Endothelial cell (in vitro differentiated cells): ENCODE measurements at regions not wholly inside any gene's neighbourhood (a gene's known extent, or its start where the extent isn't known, plus 50 kb on each side); places are given as distances from the start of the nearest gene placed in this dataset.

Experiments
- DNase-seq: peaks from one replicate; pipeline ENCODE4 v3.0.0; 2021; ENCODE audit warnings: low spot score
- H3K27ac Mint-ChIP-seq: one replicate; pipeline ENCODE4 v1.8.0; 2021; ENCODE audit warnings: mixed read lengths, inconsistent platforms; ENCODE audit not compliant: unreplicated experiment
- H3K27me3 Mint-ChIP-seq: one replicate; pipeline ENCODE4 v1.8.0; 2021; ENCODE audit warnings: mild to moderate bottlenecking, moderate library complexity, mixed read lengths, inconsistent platforms; ENCODE audit not compliant: unreplicated experiment
- H3K36me3 Mint-ChIP-seq: one replicate; pipeline ENCODE4 v1.8.0; 2021; ENCODE audit warnings: mild to moderate bottlenecking, low read depth, mixed read lengths, inconsistent platforms; ENCODE audit not compliant: unreplicated experiment
- H3K4me1 Mint-ChIP-seq: one replicate; pipeline ENCODE4 v1.8.0; 2021; ENCODE audit warnings: mild to moderate bottlenecking, mixed read lengths, inconsistent platforms; ENCODE audit not compliant: unreplicated experiment
- H3K4me3 Mint-ChIP-seq: one replicate; pipeline ENCODE4 v1.8.0; 2021; ENCODE audit warnings: mild to moderate bottlenecking, mixed read lengths, inconsistent platforms; ENCODE audit not compliant: unreplicated experiment
- H3K9me3 Mint-ChIP-seq: one replicate; pipeline ENCODE4 v1.8.0; 2021; ENCODE audit warnings: mixed read lengths, inconsistent platforms; ENCODE audit not compliant: unreplicated experiment
- TF ChIP-seq, protein P1 (sequence below): fragments of 200-600 bp; sonication (generic); IDR thresholded peaks from one replicate; pipeline ENCODE4 v1.5.0; 2021; ENCODE audit warnings: antibody characterized with exemption; ENCODE audit not compliant: unreplicated experiment

DNA sequence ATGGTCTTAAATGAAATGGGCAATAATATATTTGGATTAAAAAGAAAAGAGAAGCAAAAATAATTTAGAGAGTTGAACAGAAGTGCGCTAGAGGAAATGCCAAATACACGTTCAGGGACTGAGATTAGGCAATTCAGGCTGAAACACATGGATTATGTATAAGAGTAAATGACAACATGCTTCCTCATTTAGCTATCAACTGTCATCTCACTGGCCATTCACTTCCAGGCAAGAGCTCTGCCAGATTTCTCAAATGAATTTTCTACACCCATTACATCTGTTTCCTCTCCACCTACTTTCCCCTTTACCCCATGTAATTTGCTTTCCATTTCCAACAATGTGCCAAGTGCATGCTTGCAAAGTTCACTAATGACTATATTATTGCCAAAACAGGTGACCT lies 582.4 kb downstream of the LTN1 start:
- H3K27me3 Mint-ChIP-seq = no peaks in the 10 kb centered on the region
- H3K36me3 Mint-ChIP-seq = no peaks in the 10 kb centered on the region
- H3K4me1 Mint-ChIP-seq = no peaks in the 10 kb centered on the region
- H3K9me3 Mint-ChIP-seq = no peaks in the 10 kb centered on the region
- TF ChIP-seq, protein P1, sequence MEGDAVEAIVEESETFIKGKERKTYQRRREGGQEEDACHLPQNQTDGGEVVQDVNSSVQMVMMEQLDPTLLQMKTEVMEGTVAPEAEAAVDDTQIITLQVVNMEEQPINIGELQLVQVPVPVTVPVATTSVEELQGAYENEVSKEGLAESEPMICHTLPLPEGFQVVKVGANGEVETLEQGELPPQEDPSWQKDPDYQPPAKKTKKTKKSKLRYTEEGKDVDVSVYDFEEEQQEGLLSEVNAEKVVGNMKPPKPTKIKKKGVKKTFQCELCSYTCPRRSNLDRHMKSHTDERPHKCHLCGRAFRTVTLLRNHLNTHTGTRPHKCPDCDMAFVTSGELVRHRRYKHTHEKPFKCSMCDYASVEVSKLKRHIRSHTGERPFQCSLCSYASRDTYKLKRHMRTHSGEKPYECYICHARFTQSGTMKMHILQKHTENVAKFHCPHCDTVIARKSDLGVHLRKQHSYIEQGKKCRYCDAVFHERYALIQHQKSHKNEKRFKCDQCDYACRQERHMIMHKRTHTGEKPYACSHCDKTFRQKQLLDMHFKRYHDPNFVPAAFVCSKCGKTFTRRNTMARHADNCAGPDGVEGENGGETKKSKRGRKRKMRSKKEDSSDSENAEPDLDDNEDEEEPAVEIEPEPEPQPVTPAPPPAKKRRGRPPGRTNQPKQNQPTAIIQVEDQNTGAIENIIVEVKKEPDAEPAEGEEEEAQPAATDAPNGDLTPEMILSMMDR = no peak
- no peak overlapping the region for H3K27ac Mint-ChIP-seq
- DNase-seq = no peak
- H3K4me3 Mint-ChIP-seq = no peak overlapping the region

DNA sequence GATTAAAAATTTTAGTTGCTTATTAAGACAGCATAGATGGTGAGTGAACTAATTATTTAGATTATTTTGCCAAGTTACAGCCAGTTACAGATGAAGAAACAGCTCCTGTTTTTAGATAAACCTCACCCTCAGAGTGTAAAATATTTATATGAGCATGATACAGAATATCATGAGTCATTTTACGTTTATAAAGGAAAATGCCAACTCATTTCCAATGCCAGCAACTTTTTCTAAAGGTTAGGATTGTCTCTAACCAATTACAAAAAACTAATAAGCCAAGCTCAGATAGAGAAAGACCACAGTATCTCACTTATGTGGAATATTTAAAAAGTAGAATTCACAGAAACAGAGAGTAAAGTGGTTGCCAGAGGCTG lies 590.1 kb downstream of the LTN1 start:
- H3K4me3 Mint-ChIP-seq = no peak overlapping the region
- H3K36me3 Mint-ChIP-seq = no peaks in the 10 kb centered on the region
- TF ChIP-seq, protein P1 = no peak
- H3K27ac Mint-ChIP-seq = no peak overlapping the region
- peaks cover 5% of the 10 kb centered on the region for H3K9me3 Mint-ChIP-seq
- no peaks in the 10 kb centered on the region for H3K27me3 Mint-ChIP-seq
- no peak for DNase-seq
- no peaks in the 10 kb centered on the region for H3K4me1 Mint-ChIP-seq

DNA sequence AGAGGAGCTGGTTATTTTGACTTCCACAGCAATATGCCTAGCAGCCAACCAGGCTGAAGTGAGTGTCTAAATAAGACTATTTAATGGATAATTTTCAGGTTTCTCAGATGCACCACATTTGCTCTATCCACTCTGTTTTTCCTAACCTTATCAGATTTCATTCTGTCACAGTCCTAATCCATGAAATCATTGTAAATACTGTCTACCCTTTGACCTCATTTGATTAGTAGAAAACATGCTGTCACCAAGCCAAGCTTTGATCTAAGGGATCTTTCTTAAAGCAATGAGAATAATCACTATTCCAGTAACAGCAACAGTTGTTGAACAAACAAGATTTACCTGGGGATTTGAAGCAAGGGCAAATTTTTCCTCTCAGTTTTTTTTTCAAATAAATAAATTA lies 595.6 kb downstream of the LTN1 start:
- Mint-ChIP-seq H3K4me3 (no peak overlapping the region), H3K4me1 (no peaks in the 10 kb centered on the region), H3K9me3 (peaks cover 5% of the 10 kb centered on the region), H3K27me3 (peaks cover 1% of the 10 kb centered on the region), H3K27ac (no peak overlapping the region), H3K36me3 (no peaks in the 10 kb centered on the region)
- DNase-seq = no peak
- TF ChIP-seq, protein P1 = no peak

DNA sequence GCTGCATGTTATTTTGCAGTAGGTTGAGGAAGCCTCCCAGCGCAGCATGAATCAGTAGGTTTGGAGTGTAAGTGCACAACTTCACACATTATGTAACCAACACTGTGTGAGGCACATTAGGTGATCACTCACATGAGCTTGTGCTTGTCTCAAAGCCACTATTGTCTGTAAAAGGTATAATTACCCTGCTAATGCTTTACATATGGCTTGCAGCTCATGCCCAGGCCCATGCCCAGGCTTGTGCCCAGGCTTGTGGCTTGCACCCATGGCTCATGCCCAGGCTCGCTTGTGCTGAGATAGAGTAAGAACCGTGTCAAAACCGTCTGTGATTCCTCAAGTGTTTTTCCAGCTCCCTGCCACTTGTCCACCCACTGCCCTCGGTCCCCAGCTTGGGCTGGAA lies 596.3 kb downstream of the LTN1 start:
- Mint-ChIP-seq H3K36me3 (no peaks in the 10 kb centered on the region), H3K27ac (no peak overlapping the region), H3K4me3 (no peak overlapping the region), H3K9me3 (peaks cover 5% of the 10 kb centered on the region), H3K4me1 (no peaks in the 10 kb centered on the region), H3K27me3 (peaks cover 1% of the 10 kb centered on the region)
- DNase-seq = no peak
- TF ChIP-seq, protein P1 = no peak

DNA sequence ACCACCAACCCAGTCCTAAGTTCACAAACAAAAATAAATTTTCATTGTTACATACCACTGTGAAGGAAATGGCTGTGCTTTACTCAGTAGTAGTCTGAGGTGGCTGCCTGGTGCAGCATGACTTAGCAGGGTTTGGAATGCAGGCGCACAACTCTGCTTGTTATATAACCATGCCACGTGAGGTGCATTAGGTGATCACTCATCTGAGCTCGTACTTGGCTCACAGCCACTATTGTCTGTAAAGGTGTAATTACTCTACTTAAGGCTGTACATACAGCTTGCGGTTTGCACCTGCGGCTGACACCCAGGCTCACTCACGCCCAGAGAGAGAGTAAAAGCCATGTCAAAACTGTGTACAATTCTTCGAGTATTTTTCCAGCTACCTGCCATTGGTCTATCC lies 599.4 kb downstream of the LTN1 start:
- H3K9me3 Mint-ChIP-seq = no peaks in the 10 kb centered on the region
- H3K27me3 Mint-ChIP-seq = peaks cover 1% of the 10 kb centered on the region
- no peaks in the 10 kb centered on the region for H3K36me3 Mint-ChIP-seq
- TF ChIP-seq, protein P1 = no peak
- no peak overlapping the region for H3K4me3 Mint-ChIP-seq
- no peak overlapping the region for H3K27ac Mint-ChIP-seq
- DNase-seq = no peak
- H3K4me1 Mint-ChIP-seq = no peaks in the 10 kb centered on the region
